Hepatic stellate cell (primary cell): ENCODE measurements at regions not wholly inside any gene's neighbourhood (a gene's known extent, or its start where the extent isn't known, plus 50 kb on each side); places are given as distances from the start of the nearest gene placed in this dataset.
A peak's percentile ranks its signal among the peaks of the same experiment; 100 is the strongest.

Experiments
- DNase-seq: peaks from one replicate; pipeline ENCODE4 v3.0.0; 2011; ENCODE audit warnings: low spot score

DNA sequence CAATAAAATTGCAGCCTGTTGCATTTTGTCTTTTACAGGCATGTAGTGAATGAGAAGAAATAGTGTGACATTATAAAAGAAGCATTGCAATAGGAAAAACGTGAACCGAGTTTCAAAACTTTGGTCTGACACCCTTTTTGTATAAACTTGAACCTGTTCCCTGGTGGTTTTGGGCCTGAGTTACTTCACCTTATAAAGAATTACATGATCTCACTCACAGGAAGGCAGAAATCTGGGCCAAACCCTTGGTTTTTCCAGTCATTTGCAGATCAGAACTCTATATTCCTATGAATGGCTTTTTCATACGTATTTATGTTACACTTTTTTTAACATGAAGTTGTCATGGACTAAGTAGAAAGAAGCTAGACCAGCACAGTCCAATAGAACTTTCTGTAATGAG, 138.5 kb upstream of the FLRT2 start:
- DNase-seq, result no peak

- no peak for DNase-seq
Observed at GRCh38 chr14:85391892-85392291, 138.1 kb upstream of the FLRT2 start.

DNA sequence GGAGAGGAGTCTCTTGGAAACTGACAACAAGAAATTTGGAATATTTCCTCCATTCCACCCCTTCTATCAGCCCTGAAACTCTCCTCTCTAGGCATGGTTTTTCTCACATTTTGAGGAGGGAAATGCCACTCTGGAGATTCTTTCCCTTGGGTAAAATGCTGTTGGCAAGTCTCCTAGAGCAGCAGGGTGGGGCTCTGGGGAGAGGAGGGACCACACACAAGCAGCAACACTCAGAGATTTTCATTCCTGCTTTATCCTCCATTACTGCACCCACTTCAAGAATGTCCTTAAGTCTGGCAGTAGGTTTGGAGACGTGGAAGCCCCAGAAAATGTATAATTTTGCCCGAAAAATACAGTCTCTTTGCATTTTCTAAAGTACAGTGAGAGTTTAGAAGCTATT, 130.8 kb upstream of the FLRT2 start:
- DNase-seq, result no peak

DNA sequence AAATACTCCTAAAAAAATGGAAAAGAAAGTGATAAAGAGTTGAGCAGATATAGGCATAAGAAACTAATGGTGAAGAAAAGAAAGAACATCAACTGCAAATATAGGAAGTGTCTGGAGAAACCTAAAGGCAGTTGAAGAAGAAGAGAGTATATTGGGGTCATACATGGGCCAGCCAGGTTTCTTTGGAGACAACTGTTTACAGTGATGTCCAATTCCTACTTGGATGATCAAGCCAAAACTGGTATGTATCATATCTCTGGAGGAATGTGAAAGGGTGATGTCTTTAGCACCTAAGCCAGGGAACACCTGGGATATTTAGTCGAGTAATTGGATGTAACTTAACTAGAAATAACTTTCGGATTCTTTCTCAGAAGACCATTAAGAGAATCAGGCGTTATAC, 129.3 kb upstream of the FLRT2 start:
- DNase-seq, result no peak

DNA sequence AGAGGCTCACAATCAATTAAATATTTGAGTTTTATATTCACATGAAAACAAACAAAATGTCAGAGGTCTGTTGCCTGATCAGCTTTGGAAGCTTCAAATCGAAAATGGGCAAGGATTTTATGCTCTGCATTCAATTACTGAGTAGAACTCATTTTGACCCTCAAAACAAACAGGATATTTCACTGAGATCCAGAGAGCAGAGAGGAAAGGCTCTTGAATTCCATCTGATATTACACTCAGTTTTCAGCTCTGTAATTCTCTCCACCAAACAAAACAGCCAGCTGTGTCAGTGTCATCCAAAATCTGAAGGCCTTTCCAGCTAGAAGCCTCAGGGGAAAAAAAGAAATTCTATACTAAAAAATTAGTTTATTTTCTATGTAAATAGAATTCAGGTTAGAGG, 128.6 kb upstream of the FLRT2 start:
- no peak for DNase-seq

DNA sequence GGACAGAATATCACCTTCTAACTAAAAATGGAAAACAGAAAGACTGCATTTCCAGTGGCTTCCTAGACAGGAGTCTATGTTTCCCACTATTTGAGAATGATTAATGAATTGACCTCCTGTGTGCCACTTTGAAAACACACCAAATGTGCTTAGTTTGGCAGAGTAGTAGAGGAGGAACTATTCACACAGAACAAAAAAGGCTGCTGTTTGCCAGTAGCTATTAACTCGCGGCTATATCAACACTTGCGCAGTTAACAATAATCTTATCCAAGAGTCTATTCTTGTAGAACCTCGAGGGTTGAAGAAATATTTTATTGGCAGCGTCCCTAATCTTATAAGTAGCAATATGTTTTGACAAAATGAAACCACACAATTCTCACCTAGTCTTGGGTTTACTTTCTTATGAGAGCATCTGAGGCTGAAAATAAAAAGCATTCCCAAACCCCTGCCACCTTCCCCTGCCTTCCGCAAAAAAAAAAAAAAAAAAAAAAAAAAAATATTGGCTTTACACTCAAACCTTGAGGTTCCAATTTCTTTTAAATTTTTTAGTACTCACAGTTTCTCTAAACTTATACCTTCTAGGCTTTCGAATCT, 127.3 kb upstream of the FLRT2 start:
- DNase-seq, result no peak

- DNase-seq, result no peak
Observed at GRCh38 chr14:85409481-85410210, 120.3 kb upstream of the FLRT2 start.

- no peak for DNase-seq
Observed at GRCh38 chr14:85412756-85413155, 117.2 kb upstream of the FLRT2 start.

DNA sequence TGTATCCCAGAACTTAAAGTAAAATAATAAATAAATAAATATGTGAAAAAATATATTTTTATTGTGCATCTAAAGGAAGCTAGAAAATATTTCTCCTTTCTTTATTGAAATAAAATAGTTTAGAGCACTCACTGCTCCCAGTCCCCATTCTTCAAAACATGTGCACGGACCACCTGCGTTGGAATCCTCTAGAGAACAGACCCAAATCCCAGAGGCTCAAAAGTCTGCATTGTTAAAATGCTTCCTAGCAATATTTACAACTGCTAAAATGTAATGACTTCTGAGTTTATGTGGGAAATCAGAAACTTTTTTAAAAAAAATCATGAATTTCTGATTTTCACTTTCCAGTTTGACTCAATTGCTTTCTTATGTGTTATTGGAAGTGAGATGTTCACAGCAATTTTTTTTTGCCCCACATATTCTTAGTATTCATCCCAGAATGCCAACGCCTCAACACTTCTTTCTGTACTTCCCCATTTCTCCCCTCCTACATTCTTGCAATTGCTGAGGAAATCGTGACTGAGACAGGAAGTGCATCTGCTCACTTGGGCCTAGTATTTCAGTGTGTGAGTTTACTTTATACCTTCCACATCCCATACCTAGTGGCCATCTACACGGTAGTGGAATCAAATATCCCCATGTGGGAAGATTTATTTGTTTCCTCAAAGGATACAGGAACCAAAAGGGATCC, 116.0 kb upstream of the FLRT2 start:
- DNase-seq, result no peak

DNA sequence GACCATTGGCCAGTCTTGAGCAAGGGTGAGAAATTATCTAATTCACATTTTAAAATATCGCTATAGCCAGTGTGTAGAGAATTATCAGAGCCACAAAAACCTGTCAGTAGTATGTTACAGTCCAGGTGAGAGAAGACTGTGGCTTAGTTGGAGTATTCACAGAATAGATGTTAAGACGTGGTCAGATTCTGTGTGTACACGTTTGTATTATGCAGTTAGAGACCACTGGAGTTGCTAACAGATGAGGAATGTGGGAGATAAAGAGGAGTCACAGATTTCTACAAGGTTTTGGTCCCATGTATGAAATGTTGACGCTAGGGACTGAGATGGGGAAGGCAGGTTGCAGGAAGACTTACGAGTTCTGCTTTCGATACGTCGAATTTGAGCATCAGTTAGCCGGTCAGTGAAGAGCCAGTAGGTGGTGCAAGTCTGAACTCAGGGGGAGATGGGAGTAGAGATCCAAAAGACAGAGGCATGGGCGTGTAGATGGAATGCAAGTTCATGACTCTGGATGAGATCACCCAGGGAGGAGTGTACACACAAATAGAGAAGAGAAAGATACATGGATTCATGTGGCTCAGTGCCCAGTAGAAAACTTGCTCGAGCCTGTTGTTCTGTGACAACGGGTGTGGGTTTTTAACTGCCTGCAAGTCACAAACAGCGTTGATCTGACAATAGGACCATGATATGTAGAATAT, 114.8 kb upstream of the FLRT2 start:
- DNase-seq, result peak; percentile 53

- DNase-seq, result no peak
Observed at GRCh38 chr14:85416771-85417170, 113.2 kb upstream of the FLRT2 start.

DNA sequence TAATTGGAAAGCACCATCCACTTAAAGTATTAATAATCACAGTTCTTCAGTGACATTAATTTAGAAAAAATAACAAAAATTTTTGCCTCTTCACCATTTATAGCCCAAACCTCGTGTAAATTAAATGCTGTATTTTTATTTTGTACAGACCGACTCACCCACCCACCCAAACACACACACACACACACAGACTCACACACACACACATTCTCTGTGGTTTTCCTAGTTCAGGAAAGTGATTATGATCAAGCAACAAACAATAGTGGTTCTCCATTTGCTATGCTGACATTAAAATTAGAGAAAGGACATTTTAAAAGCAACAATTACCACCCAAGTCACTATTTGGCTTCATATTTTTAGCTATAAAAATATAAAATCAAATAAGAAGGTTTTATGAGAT, 112.5 kb upstream of the FLRT2 start:
- no peak for DNase-seq

DNA sequence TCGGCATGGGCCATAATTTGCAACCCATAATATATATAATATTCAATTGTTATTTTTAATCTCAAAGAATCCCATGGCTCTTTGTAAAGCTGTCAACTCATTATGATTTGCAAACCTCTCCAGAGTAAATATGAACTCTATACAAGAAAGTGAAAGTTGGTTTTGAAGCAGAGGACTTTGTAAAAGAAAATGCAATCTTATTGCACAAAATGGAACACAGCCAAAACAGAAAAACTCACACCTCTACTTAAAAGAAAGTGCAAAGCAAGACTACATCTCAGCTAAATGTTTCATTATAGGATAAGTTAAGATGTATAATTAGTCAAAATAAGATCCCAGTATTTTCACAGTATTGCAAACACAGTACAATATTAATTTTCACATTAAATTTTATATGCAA, 111.2 kb upstream of the FLRT2 start:
- no peak for DNase-seq

GRCh38 chr14:85420278-85420677, 109.7 kb upstream of the FLRT2 start:
- DNase-seq, result no peak

GRCh38 chr14:85420707-85421106, 109.2 kb upstream of the FLRT2 start:
- DNase-seq, result no peak

DNA sequence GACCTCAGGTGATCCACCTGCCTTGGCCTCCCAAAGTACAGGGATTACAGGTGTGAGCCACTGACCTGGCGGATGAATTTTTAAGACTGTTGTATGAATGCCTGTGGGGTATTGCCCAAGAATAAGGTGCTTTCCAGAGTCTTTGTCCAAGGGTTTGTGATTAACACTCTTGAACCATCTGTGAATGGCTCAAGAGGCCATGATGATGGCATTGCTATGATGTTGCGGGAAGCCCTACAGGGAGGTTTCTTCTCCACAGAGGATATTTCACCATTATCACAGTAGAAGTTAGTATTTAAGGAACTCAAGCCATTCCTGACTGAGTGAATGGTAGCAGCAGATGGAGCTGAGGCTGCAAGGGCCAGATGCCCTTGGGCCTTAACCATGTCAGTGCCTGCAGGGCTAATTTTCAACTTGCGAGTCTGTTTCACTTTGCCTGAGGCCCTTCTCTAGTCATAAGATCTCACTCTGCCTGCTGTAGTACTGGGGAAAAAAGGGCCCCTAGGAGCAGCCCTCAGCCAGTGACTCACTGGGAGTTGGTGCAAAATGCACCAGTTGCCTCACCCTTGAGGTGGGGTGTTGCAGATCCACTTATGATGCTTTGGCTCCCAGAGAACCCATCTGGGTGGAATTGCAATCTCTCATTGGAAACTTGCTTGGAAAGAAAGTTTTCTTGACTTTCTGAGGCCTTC, 108.6 kb upstream of the FLRT2 start:
- no peak for DNase-seq

DNA sequence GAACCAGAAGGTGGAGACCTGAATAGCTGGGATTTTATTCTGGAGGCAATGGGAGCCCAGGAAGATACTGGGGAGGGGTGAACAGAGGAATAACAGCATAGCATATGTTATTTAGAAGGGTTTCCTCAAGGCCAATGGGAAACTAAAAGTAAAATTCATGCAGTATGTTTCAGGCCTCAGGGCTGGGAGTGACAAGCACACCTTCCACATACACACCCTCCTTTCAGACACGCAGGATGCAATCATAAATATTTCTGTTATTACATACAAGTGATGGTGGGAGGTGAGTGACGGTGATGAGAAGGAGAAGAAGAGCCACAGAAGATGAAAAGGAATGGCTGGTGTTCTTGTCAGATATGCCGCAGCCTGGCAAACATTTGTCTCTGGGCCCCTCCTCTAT, 106.1 kb upstream of the FLRT2 start:
- DNase-seq, result no peak

DNA sequence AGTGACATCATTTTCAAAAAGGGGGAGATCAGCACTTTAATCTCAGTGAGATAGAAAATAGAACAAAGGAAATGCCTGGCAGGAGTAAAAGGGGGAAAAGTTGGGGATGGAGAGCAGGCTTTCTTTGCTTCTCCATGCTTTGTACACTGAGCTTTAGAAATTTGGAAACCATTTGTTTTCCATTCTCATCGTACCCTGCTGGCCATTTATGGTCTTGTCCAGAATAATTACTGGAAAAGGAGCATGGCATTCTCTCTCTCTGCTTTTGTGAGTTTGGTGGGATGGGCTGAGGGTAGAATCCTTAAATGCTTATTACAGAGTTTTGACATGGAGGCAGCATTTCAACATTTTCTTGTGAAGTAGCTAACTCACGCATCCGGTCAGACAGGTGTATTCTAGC, 104.4 kb upstream of the FLRT2 start:
- no peak for DNase-seq

- DNase-seq, result no peak
Observed at GRCh38 chr14:85426068-85426935, 103.6 kb upstream of the FLRT2 start.

- DNase-seq, result no peak
Observed at GRCh38 chr14:85428926-85429325, 101.0 kb upstream of the FLRT2 start.

DNA sequence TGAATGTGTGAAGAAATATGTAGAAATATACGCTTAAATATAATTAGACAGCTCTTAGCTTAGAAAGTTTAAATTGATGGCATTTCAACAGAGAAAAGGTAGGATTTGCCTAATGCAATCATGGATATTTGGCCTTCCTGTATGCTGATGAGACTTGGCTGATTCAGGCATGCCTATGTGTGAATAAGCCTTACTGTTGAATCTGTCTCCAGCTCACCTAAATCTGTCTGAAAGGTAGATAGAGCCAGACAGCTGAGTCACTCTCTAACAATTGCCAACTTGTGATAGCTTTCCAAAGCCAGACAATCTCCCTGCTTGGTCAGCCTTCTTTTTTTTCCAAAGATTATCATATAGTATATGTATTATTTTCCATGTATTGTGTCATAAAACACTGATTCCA, 92.8 kb upstream of the FLRT2 start:
- no peak for DNase-seq
